HG02970 (cell line): ENCODE measurements at regions not wholly inside any gene's neighbourhood (a gene's known extent, or its start where the extent isn't known, plus 50 kb on each side); places are given as distances from the start of the nearest gene placed in this dataset.
A peak's percentile ranks its signal among the peaks of the same experiment; 100 is the strongest.
"Not testable (repeated sequence)": the region's sequence is repeated elsewhere in the genome, so short reads cannot be mapped to it uniquely, and the experiment has no call there.

Source experiments
- ATAC-seq: cut with Tn5 transposase; IDR thresholded peaks from one replicate; pipeline ENCODE4 v1.9.1; 2021; ENCODE audit warnings: mild to moderate bottlenecking, moderate library complexity, moderate number of reproducible peaks; ENCODE audit not compliant: unreplicated experiment, low FRiP score

GRCh38 chr2:125324273-125324672 is 1299.2 kb downstream of the CNTNAP5 start:
- ATAC-seq: no peak

GRCh38 chr2:125330133-125330532 is 1305.0 kb downstream of the CNTNAP5 start:
- no peak for ATAC-seq

GRCh38 chr2:125341353-125341752 is 1314.6 kb upstream of the GYPC start:
- no peak for ATAC-seq

GRCh38 chr2:125353542-125353941 is 1302.4 kb upstream of the GYPC start:
- ATAC-seq: not testable (repeated sequence)

GRCh38 chr2:125364192-125364983 is 1291.6 kb upstream of the GYPC start:
- no peak for ATAC-seq

GRCh38 chr2:125364984-125365265 is 1291.0 kb upstream of the GYPC start:
- ATAC-seq: no peak

GRCh38 chr2:125371867-125372266 is 1284.1 kb upstream of the GYPC start:
- ATAC-seq: no peak

GRCh38 chr2:125373293-125373692 is 1282.7 kb upstream of the GYPC start:
- no peak for ATAC-seq

GRCh38 chr2:125386074-125386473 is 1269.9 kb upstream of the GYPC start:
- ATAC-seq: no peak

GRCh38 chr2:125397535-125398251 is 1258.3 kb upstream of the GYPC start:
- ATAC-seq: peak; percentile 87

GRCh38 chr2:125398738-125399524 is 1257.0 kb upstream of the GYPC start:
- ATAC-seq: no peak

GRCh38 chr2:125405816-125406215 is 1250.1 kb upstream of the GYPC start:
- ATAC-seq: no peak

GRCh38 chr2:125408874-125409538 is 1247.0 kb upstream of the GYPC start:
- ATAC-seq: no peak

GRCh38 chr2:125418483-125418882 is 1237.5 kb upstream of the GYPC start:
- no peak for ATAC-seq

- not testable (repeated sequence) for ATAC-seq
Measured at GRCh38 chr2:125422198-125422770, 1233.7 kb upstream of the GYPC start.

- ATAC-seq: no peak
Measured at GRCh38 chr2:125424266-125424785, 1231.6 kb upstream of the GYPC start.

- no peak for ATAC-seq
Measured at GRCh38 chr2:125427721-125428315, 1228.1 kb upstream of the GYPC start.

- ATAC-seq: no peak
Measured at GRCh38 chr2:125444106-125444505, 1211.9 kb upstream of the GYPC start.

- no peak for ATAC-seq
Measured at GRCh38 chr2:125445495-125445894, 1210.5 kb upstream of the GYPC start.

GRCh38 chr2:125450092-125450491 is 1205.9 kb upstream of the GYPC start:
- no peak for ATAC-seq
